ENCODE measurements at regions not wholly inside any gene's neighbourhood (a gene's known extent, or its start where the extent isn't known, plus 50 kb on each side); places are given as distances from the start of the nearest gene placed in this dataset.

- Histone ChIP-seq H3K27me3 (ENCODE audit: insufficient read depth, poor library complexity, severe bottlenecking) (no peaks in the 10 kb centered on the region), H3K27ac (replicated peaks) (no peak overlapping the region), H3K4me3 (replicated peaks; ENCODE audit: insufficient read depth, low read length) (no peak overlapping the region)
- no peak for TF ChIP-seq GABPA (IDR thresholded peaks at IDR 0.05; ENCODE audit: low read depth)
- TF ChIP-seq POLR2AphosphoS5 (IDR thresholded peaks at IDR 0.05; ENCODE audit: low read depth), result no peak
- TF ChIP-seq CTCF (IDR thresholded peaks at IDR 0.05; ENCODE audit: insufficient read depth, low read length), result no peak
- TF ChIP-seq SPI1 (IDR thresholded peaks at IDR 0.05; ENCODE audit: borderline replicate concordance, low read depth), result no peak
- no peak for TF ChIP-seq REST (IDR thresholded peaks at IDR 0.05; ENCODE audit: insufficient replicate concordance, low read depth)
- no peak for DNase-seq (ENCODE audit: low read depth in 1 of 2, low spot score in 1 of 2)
Measured at GRCh38 chr5:27511061-27511460, 472.7 kb upstream of the CDH9 start.

GRCh38 chr5:27503813-27504212 lies 465.4 kb upstream of the CDH9 start:
- H3K4me3 ChIP-seq (replicated peaks; ENCODE audit: insufficient read depth, low read length), result no peak overlapping the region
- DNase-seq (ENCODE audit: low read depth in 1 of 2, low spot score in 1 of 2), result no peak
- H3K27me3 ChIP-seq (ENCODE audit: insufficient read depth, poor library complexity, severe bottlenecking), result no peaks in the 10 kb centered on the region
- TF ChIP-seq GABPA (IDR thresholded peaks at IDR 0.05; ENCODE audit: low read depth), result no peak
- TF ChIP-seq POLR2AphosphoS5 (IDR thresholded peaks at IDR 0.05; ENCODE audit: low read depth), result no peak
- TF ChIP-seq SPI1 (IDR thresholded peaks at IDR 0.05; ENCODE audit: borderline replicate concordance, low read depth), result no peak
- no peak for TF ChIP-seq CTCF (IDR thresholded peaks at IDR 0.05; ENCODE audit: insufficient read depth, low read length)
- TF ChIP-seq REST (IDR thresholded peaks at IDR 0.05; ENCODE audit: insufficient replicate concordance, low read depth), result no peak
- H3K27ac ChIP-seq (replicated peaks), result no peak overlapping the region

- no peak overlapping the region for H3K4me3 ChIP-seq (replicated peaks; ENCODE audit: insufficient read depth, low read length)
- no peak overlapping the region for H3K27ac ChIP-seq (replicated peaks)
- no peaks in the 10 kb centered on the region for H3K27me3 ChIP-seq (ENCODE audit: insufficient read depth, poor library complexity, severe bottlenecking)
- DNase-seq (ENCODE audit: low read depth in 1 of 2, low spot score in 1 of 2), result no peak
- TF ChIP-seq REST (IDR thresholded peaks at IDR 0.05; ENCODE audit: insufficient replicate concordance, low read depth) (no peak), GABPA (IDR thresholded peaks at IDR 0.05; ENCODE audit: low read depth) (no peak), CTCF (IDR thresholded peaks at IDR 0.05; ENCODE audit: insufficient read depth, low read length) (no peak), POLR2AphosphoS5 (IDR thresholded peaks at IDR 0.05; ENCODE audit: low read depth) (no peak), SPI1 (IDR thresholded peaks at IDR 0.05; ENCODE audit: borderline replicate concordance, low read depth) (no peak)
Measured at GRCh38 chr5:27502236-27502635, 463.9 kb upstream of the CDH9 start.

All from HL-60 (cell line).